DND-41 (cell line): ENCODE measurements at regions not wholly inside any gene's neighbourhood (a gene's known extent, or its start where the extent isn't known, plus 50 kb on each side); places are given as distances from the start of the nearest gene placed in this dataset.

ENCODE experiments used
- ATAC-seq: fragments of 200-7000 bp; cut with Tn5 transposase; 3 replicates; pipeline ENCODE4 v1.9.1; 2021; ENCODE audit warnings: low read depth; ENCODE audit not compliant: insufficient read depth
- DNase-seq: peaks from one replicate; pipeline ENCODE4 v3.0.0-alpha.2; 2020
- H2AFZ ChIP-seq: 2 replicates; pipeline ENCODE4 v1.6.0; 2012; ENCODE audit warnings: low read depth, low read length
- H3K27ac ChIP-seq: 2 replicates; pipeline ENCODE4 v1.5.1; 2012; ENCODE audit warnings: low read length, inconsistent platforms
- H3K27me3 ChIP-seq: fragments of 200-600 bp; sonication (generic); 2 replicates; pipeline ENCODE4 v1.6.0; 2012; ENCODE audit warnings: low read length, mild to moderate bottlenecking, inconsistent platforms; ENCODE audit not compliant: insufficient read depth, poor library complexity
- H3K36me3 ChIP-seq: 2 replicates; pipeline ENCODE4 v1.5.1; 2012; ENCODE audit warnings: low read length, inconsistent platforms; ENCODE audit not compliant: insufficient read depth
- H3K4me1 ChIP-seq: 2 replicates; pipeline ENCODE4 v1.5.1; 2012; ENCODE audit warnings: mild to moderate bottlenecking, low read length; ENCODE audit not compliant: insufficient read depth
- H3K4me2 ChIP-seq: 2 replicates; pipeline ENCODE4 v1.6.0; 2012; ENCODE audit warnings: mild to moderate bottlenecking, moderate library complexity, low read length, inconsistent platforms; ENCODE audit not compliant: insufficient read depth
- H3K4me3 ChIP-seq, 2 experiments: fragments of 200-600 bp in 1 of 2; shearing (Covaris generic) in 1 of 2; 2 replicates each; pipeline ENCODE4 v1.5.1; 2012 to 2016; ENCODE audit warnings: inconsistent platforms in 2 of 2, low read length in 2 of 2, mild to moderate bottlenecking in 2 of 2, low read depth in 1 of 2, moderate library complexity in 1 of 2
- H3K79me2 ChIP-seq: 2 replicates; pipeline ENCODE4 v1.6.0; 2012; ENCODE audit warnings: low read length, inconsistent platforms; ENCODE audit not compliant: insufficient read depth
- H3K9ac ChIP-seq: 2 replicates; pipeline ENCODE4 v1.6.0; 2012; ENCODE audit warnings: low read depth, mild to moderate bottlenecking, inconsistent platforms, low read length, moderate library complexity
- H3K9me3 ChIP-seq: 2 replicates; pipeline ENCODE4 v1.5.1; 2012; ENCODE audit warnings: low read length, moderate library complexity, mild to moderate bottlenecking, inconsistent platforms; ENCODE audit not compliant: insufficient read depth, severe bottlenecking
- H4K20me1 ChIP-seq: 2 replicates; pipeline ENCODE4 v1.6.0; 2012; ENCODE audit warnings: low read length; ENCODE audit not compliant: insufficient read depth
- CTCF ChIP-seq: IDR thresholded peaks from 2 replicates; pipeline ENCODE4 v1.5.1; 2012; ENCODE audit warnings: borderline replicate concordance, low read length, moderate library complexity, mild to moderate bottlenecking; ENCODE audit not compliant: poor library complexity, severe bottlenecking; ENCODE audit errors: extremely low read depth
- EZH2 ChIP-seq: IDR thresholded peaks from 3 replicates; pipeline ENCODE4 v1.6.1; 2012; ENCODE audit warnings: borderline replicate concordance, low read depth, mild to moderate bottlenecking, moderate library complexity, low read length, inconsistent platforms; ENCODE audit not compliant: severe bottlenecking

- Histone ChIP-seq H3K27ac (no peak overlapping the region), H2AFZ (no peak overlapping the region), H3K36me3 (no peaks in the 10 kb centered on the region), H3K27me3 (peaks cover 10% of the 10 kb centered on the region), H3K4me2 (no peak overlapping the region), H3K79me2 (no peaks in the 10 kb centered on the region), H4K20me1 (no peaks in the 10 kb centered on the region), H3K4me3 (no peak overlapping the region), H3K9me3 (no peaks in the 10 kb centered on the region), H3K4me1 (no peaks in the 10 kb centered on the region), H3K9ac (no peak overlapping the region)
- TF ChIP-seq EZH2 (no peak), CTCF (no peak)
- no peak for DNase-seq
- ATAC-seq = no peak
These were observed 205.0 kb upstream of the N4BP1 start for GRCh38 chr16:48814994-48815393.

DNA sequence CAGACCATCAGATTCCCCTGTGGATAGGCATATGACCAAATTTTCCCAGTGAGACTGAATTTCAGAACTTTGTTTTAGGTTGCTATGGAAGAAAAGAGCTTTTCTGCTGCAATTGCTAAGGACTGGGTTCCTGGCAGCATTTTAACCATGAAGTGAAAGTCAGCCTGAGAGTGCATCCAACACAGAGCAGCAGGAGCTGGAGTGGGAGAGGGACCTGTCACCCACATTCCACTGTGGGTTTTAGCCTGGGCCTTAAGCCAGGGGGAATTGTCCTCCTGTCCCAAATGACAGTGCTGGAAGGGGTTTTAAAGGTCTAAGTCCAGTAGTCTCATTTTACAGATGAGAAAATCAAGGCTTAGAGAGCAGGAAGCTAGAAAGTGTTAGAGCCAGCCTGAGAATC, 203.5 kb upstream of the N4BP1 start:
- Histone ChIP-seq H3K27me3 (peaks cover 10% of the 10 kb centered on the region), H3K79me2 (no peaks in the 10 kb centered on the region), H3K9me3 (no peaks in the 10 kb centered on the region), H4K20me1 (no peaks in the 10 kb centered on the region), H3K9ac (no peak overlapping the region), H3K4me2 (no peak overlapping the region), H3K36me3 (no peaks in the 10 kb centered on the region), H2AFZ (no peak overlapping the region), H3K4me1 (no peaks in the 10 kb centered on the region), H3K27ac (no peak overlapping the region), H3K4me3 (no peak overlapping the region)
- ATAC-seq (no peak), DNase-seq (no peak)
- TF ChIP-seq EZH2 (no peak), CTCF (no peak)

DNA sequence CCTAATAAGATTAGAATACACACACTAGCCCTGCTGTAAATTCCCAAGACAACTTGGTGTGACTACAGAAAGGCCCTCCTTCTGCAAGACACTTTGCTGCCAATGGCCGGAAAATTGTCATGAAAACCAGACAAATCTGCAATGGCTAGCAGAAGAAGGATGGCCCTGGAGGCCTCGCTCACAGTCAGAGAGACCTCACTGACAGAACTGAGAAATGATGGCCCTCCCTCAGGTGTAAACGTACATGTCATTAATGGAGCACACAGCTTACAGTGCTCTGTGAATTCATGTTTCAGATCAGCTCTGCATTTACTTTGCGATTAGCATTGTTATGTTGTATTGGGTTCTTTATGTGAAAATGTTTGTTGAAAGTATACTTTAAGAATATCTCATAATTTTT, 202.9 kb upstream of the N4BP1 start:
- Histone ChIP-seq H2AFZ (no peak overlapping the region), H3K27me3 (peaks cover 7% of the 10 kb centered on the region), H3K4me3 (no peak overlapping the region), H3K79me2 (no peaks in the 10 kb centered on the region), H4K20me1 (no peaks in the 10 kb centered on the region), H3K4me2 (no peak overlapping the region), H3K9me3 (no peaks in the 10 kb centered on the region), H3K27ac (no peak overlapping the region), H3K4me1 (no peaks in the 10 kb centered on the region), H3K9ac (no peak overlapping the region), H3K36me3 (no peaks in the 10 kb centered on the region)
- no peak for DNase-seq
- TF ChIP-seq EZH2 (no peak), CTCF (no peak)
- ATAC-seq = no peak

GRCh38 chr16:48811478-48811877, 201.5 kb upstream of the N4BP1 start:
- DNase-seq (no peak), ATAC-seq (no peak)
- Histone ChIP-seq H3K79me2 (no peaks in the 10 kb centered on the region), H3K4me3 (no peak overlapping the region), H3K27me3 (peaks cover 7% of the 10 kb centered on the region), H3K9ac (no peak overlapping the region), H4K20me1 (no peaks in the 10 kb centered on the region), H3K36me3 (no peaks in the 10 kb centered on the region), H2AFZ (no peak overlapping the region), H3K9me3 (no peaks in the 10 kb centered on the region), H3K27ac (no peak overlapping the region), H3K4me2 (no peak overlapping the region), H3K4me1 (no peaks in the 10 kb centered on the region)
- TF ChIP-seq CTCF (no peak), EZH2 (no peak)
